HL-60 (cell line): ENCODE measurements at regions not wholly inside any gene's neighbourhood (a gene's known extent, or its start where the extent isn't known, plus 50 kb on each side); places are given as distances from the start of the nearest gene placed in this dataset.

Experiments used
- DNase-seq, 2 experiments: peaks; one replicate each; pipeline ENCODE4 v3.0.0-alpha.2; 2010 to 2020; ENCODE audit warnings: low read depth in 1 of 2, low spot score in 1 of 2
- H3K27ac ChIP-seq: fragments of 250-450 bp; sonication (Bioruptor Pico); replicated peaks from 2 replicates; pipeline ENCODE4 v1.5.1; 2020; ENCODE audit warnings: mild to moderate bottlenecking, moderate library complexity
- H3K27me3 ChIP-seq: fragments of 250-450 bp; sonication (Bioruptor Pico); 2 replicates; pipeline ENCODE4 v1.5.1; 2021; ENCODE audit warnings: mild to moderate bottlenecking, moderate library complexity; ENCODE audit not compliant: insufficient read depth, poor library complexity, severe bottlenecking
- H3K4me3 ChIP-seq: replicated peaks from 2 replicates; pipeline ENCODE4 v1.5.1; 2011; ENCODE audit warnings: mild to moderate bottlenecking, control low read depth, low read length; ENCODE audit not compliant: insufficient read depth
- CTCF ChIP-seq: IDR thresholded peaks from one replicate; pipeline ENCODE4 v1.5.1; 2011; ENCODE audit warnings: low read length, control low read depth, inconsistent platforms; ENCODE audit not compliant: insufficient read depth
- GABPA ChIP-seq: IDR thresholded peaks from 2 replicates; pipeline ENCODE4 v1.6.1; 2012; ENCODE audit warnings: low read depth
- POLR2AphosphoS5 ChIP-seq: IDR thresholded peaks from 2 replicates; pipeline ENCODE4 v1.6.1; 2012; ENCODE audit warnings: low read depth
- REST ChIP-seq: IDR thresholded peaks from 2 replicates; pipeline ENCODE4 v1.6.1; 2012; ENCODE audit warnings: low read depth; ENCODE audit not compliant: insufficient replicate concordance
- SPI1 ChIP-seq: IDR thresholded peaks from 2 replicates; pipeline ENCODE4 v1.6.1; 2012; ENCODE audit warnings: low read depth, mild to moderate bottlenecking, borderline replicate concordance

- H3K4me3 ChIP-seq: no peak overlapping the region
- no peak overlapping the region for H3K27ac ChIP-seq
- no peak for TF ChIP-seq POLR2AphosphoS5
- TF ChIP-seq CTCF: no peak
- TF ChIP-seq SPI1: no peak
- no peak for TF ChIP-seq GABPA
- TF ChIP-seq REST: no peak
- DNase-seq: no peak
- H3K27me3 ChIP-seq: no peaks in the 10 kb centered on the region
Observed at GRCh38 chr3:135690664-135691063, 274.9 kb upstream of the PPP2R3A start.

- no peaks in the 10 kb centered on the region for H3K27me3 ChIP-seq
- H3K27ac ChIP-seq: no peak overlapping the region
- no peak for DNase-seq
- TF ChIP-seq SPI1 (no peak), POLR2AphosphoS5 (no peak), GABPA (no peak), CTCF (no peak), REST (no peak)
- H3K4me3 ChIP-seq: no peak overlapping the region
Observed at GRCh38 chr3:135691240-135691639, 274.3 kb upstream of the PPP2R3A start.

GRCh38 chr3:135694142-135694541 lies 271.4 kb upstream of the PPP2R3A start:
- DNase-seq: no peak
- Histone ChIP-seq H3K27me3 (no peaks in the 10 kb centered on the region), H3K4me3 (no peak overlapping the region), H3K27ac (no peak overlapping the region)
- no peak for TF ChIP-seq POLR2AphosphoS5
- no peak for TF ChIP-seq REST
- TF ChIP-seq SPI1: no peak
- no peak for TF ChIP-seq CTCF
- no peak for TF ChIP-seq GABPA
